ENCODE measurements at regions not wholly inside any gene's neighbourhood (a gene's known extent, or its start where the extent isn't known, plus 50 kb on each side); places are given as distances from the start of the nearest gene placed in this dataset.

- H3K4me3 ChIP-seq (replicated peaks in 1 of 3; ENCODE audit: insufficient read depth in 1 of 3, low read depth in 1 of 3, low read length in 3 of 3), result no peak overlapping the region
- ChIA-PET CTCF (interaction anchor here (2.0 kb wide), 1 partner anchor 10 kb away, joined by 7 read pairs; no protein-coding TSS in a partner anchor), POLR2A (no interaction called here)
- intact Hi-C loops (cut with micrococcal nuclease), result no loop called here
- peaks cover 2% of the 10 kb centered on the region for H3K9me3 ChIP-seq (replicated peaks; ENCODE audit: control insufficient read depth, insufficient read depth, low read length)
- no peak overlapping the region for H3K4me2 ChIP-seq (ENCODE audit: insufficient read depth, low read length)
- no peak for TF ChIP-seq MAX (IDR thresholded peaks at IDR 0.05; ENCODE audit: insufficient read depth, insufficient read length)
- TF ChIP-seq EZH2 (IDR thresholded peaks at IDR 0.05; ENCODE audit: borderline replicate concordance, low read depth, low read length, severe bottlenecking), result no peak
- no peak for TF ChIP-seq POLR2A (IDR thresholded peaks at IDR 0.05; ENCODE audit: low read depth, low read length)
- TF ChIP-seq CTCF (IDR thresholded peaks at IDR 0.05; ENCODE audit: extremely low read depth in 1 of 2, insufficient read depth in 1 of 2, low read depth in 1 of 2, low read length in 2 of 2), result no peak
- no peak for TF ChIP-seq MYC (IDR thresholded peaks at IDR 0.05; ENCODE audit: low read depth, low read length)
- no peak for TF ChIP-seq FOS (IDR thresholded peaks at IDR 0.05; ENCODE audit: borderline replicate concordance, insufficient read depth, low read length)
- no peak for TF ChIP-seq JUN (IDR thresholded peaks at IDR 0.05; ENCODE audit: borderline replicate concordance, insufficient read depth, insufficient read length, low read depth)
- TF ChIP-seq GATA2 (IDR thresholded peaks at IDR 0.05; ENCODE audit: insufficient read depth, insufficient read length, low read depth, low read length), result no peak
- no peak for TF ChIP-seq POLR2AphosphoS5 (IDR thresholded peaks at IDR 0.05; ENCODE audit: insufficient read depth, low read depth, low read length)
- no peak overlapping the region for H3K27ac ChIP-seq (ENCODE audit: insufficient read depth, low read depth, low read length)
- no peak overlapping the region for H2AFZ ChIP-seq (ENCODE audit: low read depth, low read length)
- no peaks in the 10 kb centered on the region for H4K20me1 ChIP-seq (replicated peaks; ENCODE audit: control insufficient read depth, extremely low read depth, insufficient read depth, low read length)
- no peaks in the 10 kb centered on the region for H3K27me3 ChIP-seq (ENCODE audit: control insufficient read depth in 2 of 2, insufficient read depth in 2 of 2, low read length in 2 of 2)
- no peaks in the 10 kb centered on the region for H3K79me2 ChIP-seq (ENCODE audit: control insufficient read depth, insufficient read depth, low read length)
- BruUV-seq (replicated peaks), result no TSS peak
- DNase-seq (ENCODE audit: low read depth, low spot score) (no peak), FAIRE-seq (no peak)
- H3K9me1 ChIP-seq (replicated peaks; ENCODE audit: control insufficient read depth, extremely low read depth, insufficient read depth, low read length), result no peaks in the 10 kb centered on the region
- no peak overlapping the region for H3K9ac ChIP-seq (replicated peaks; ENCODE audit: extremely low read depth, insufficient read depth, low read length)
- H3K4me1 ChIP-seq (ENCODE audit: control insufficient read depth, extremely low read depth, insufficient read depth, low read length), result no peaks in the 10 kb centered on the region
- dilution Hi-C loops (cut with MboI; ENCODE audit: extremely low pct_ligation_motif_present, low sequenced_read_pairs), result no loop called here
- H3K36me3 ChIP-seq (ENCODE audit: control insufficient read depth in 2 of 2, extremely low read depth in 1 of 2, insufficient read depth in 2 of 2, low read length in 2 of 2), result no peaks in the 10 kb centered on the region
Measured at GRCh38 chr3:10729439-10729838, 86.6 kb upstream of the SLC6A11 start.
